ENCODE measurements at regions not wholly inside any gene's neighbourhood (a gene's known extent, or its start where the extent isn't known, plus 50 kb on each side); places are given as distances from the start of the nearest gene placed in this dataset.

- peaks cover 14 to 17% of the 10 kb centered on the region in 2 donors for H3K4me1 ChIP-seq
- H3K9me3 ChIP-seq, result peaks cover 0 to 2% (median 0%) of the 10 kb centered on the region in 3 donors
- ATAC-seq (peak in 1 of 2 donors; percentile 17), DNase-seq (no peak)
- H3K36me3 ChIP-seq, result no peaks in the 10 kb centered on the region
- H3K4me3 ChIP-seq, result peak overlapping the region; percentile 52 to 63 (median 60)
- in situ Hi-C loops (cut with MboI; ENCODE audit: low sequenced_read_pairs in 4 of 4) (loop anchor here in 3 of 4 donors (5.0 to 25.0 kb wide), 5 partner anchors 107 to 392 kb away; no protein-coding TSS in a partner anchor), intact Hi-C loops (cut with DNase I; ENCODE audit: low total_unique reads) (loop anchor here (1.0 to 10.0 kb wide), 9 partner anchors 18 to 380 kb away; no protein-coding TSS in a partner anchor)
- peak overlapping the region; percentile 83 to 88 (median 84) for H3K27ac ChIP-seq
- TF ChIP-seq POLR2A (IDR thresholded peaks at IDR 0.05) (no peak), CTCF (IDR thresholded peaks at IDR 0.05 in 4 of 5, conservative IDR thresholded peaks at IDR 0.05 in 1 of 5) (peak in 1 of 5 experiments; percentile 1)
- H3K27me3 ChIP-seq, result no peaks in the 10 kb centered on the region
These were observed 465.2 kb downstream of the USP25 start for GRCh38 chr21:16194788-16195537.

- peaks cover 14 to 17% of the 10 kb centered on the region in 2 donors for H3K4me1 ChIP-seq
- intact Hi-C loops (cut with DNase I; ENCODE audit: low total_unique reads), result loop anchor here (2.0 to 10.0 kb wide), 6 partner anchors 17 to 379 kb away; no protein-coding TSS in a partner anchor
- no peaks in the 10 kb centered on the region for H3K9me3 ChIP-seq
- ATAC-seq, result peak in 1 of 2 donors; percentile 39
- in situ Hi-C loops (cut with MboI; ENCODE audit: low sequenced_read_pairs in 4 of 4), result loop anchor here in 3 of 4 donors (5.0 to 25.0 kb wide), 5 partner anchors 107 to 392 kb away; no protein-coding TSS in a partner anchor
- H3K27ac ChIP-seq, result peak overlapping the region; percentile 83 to 88 (median 84)
- H3K27me3 ChIP-seq, result no peaks in the 10 kb centered on the region
- no peaks in the 10 kb centered on the region for H3K36me3 ChIP-seq
- H3K4me3 ChIP-seq, result peak overlapping the region; percentile 52 to 63 (median 60)
- no peak for DNase-seq
- peak in 1 of 2 donors; percentile 24 for TF ChIP-seq POLR2A (IDR thresholded peaks at IDR 0.05)
- no peak for TF ChIP-seq CTCF (IDR thresholded peaks at IDR 0.05 in 4 of 5, conservative IDR thresholded peaks at IDR 0.05 in 1 of 5)
These were observed 465.7 kb downstream of the USP25 start for GRCh38 chr21:16195538-16195910.

- ATAC-seq, result no peak
- intact Hi-C loops (cut with DNase I; ENCODE audit: low total_unique reads), result loop anchor here (5.0 to 10.0 kb wide), 3 partner anchors 86 to 379 kb away; no protein-coding TSS in a partner anchor
- H3K36me3 ChIP-seq, result no peaks in the 10 kb centered on the region
These were observed 466.2 kb downstream of the USP25 start for GRCh38 chr21:16196001-16196400.

GRCh38 chr21:16198546-16198945, 468.8 kb downstream of the USP25 start:
- intact Hi-C loops (cut with DNase I; ENCODE audit: low total_unique reads) (loop anchor here (5.0 to 10.0 kb wide), 3 partner anchors 84 to 376 kb away; no protein-coding TSS in a partner anchor), in situ Hi-C loops (cut with MboI; ENCODE audit: low sequenced_read_pairs in 4 of 4) (loop anchor here in 3 of 4 donors (5.0 to 25.0 kb wide), 5 partner anchors 104 to 389 kb away; no protein-coding TSS in a partner anchor)
- Histone ChIP-seq H3K9me3 (no peaks in the 10 kb centered on the region), H3K36me3 (no peaks in the 10 kb centered on the region), H3K27ac (peak overlapping the region; percentile 22 to 84 (median 46)), H3K4me1 (peaks cover 14% of the 10 kb centered on the region in 2 donors), H3K4me3 (no peak overlapping the region), H3K27me3 (no peaks in the 10 kb centered on the region)
- TF ChIP-seq CTCF (IDR thresholded peaks at IDR 0.05 in 4 of 5, conservative IDR thresholded peaks at IDR 0.05 in 1 of 5) (no peak), POLR2A (IDR thresholded peaks at IDR 0.05) (no peak)
- DNase-seq (no peak), ATAC-seq (no peak)

More at GRCh38 chr21:16196001-16196400, 466.2 kb downstream of the USP25 start:
- Histone ChIP-seq H3K9me3 (no peaks in the 10 kb centered on the region), H3K27me3 (no peaks in the 10 kb centered on the region), H3K4me3 (peak overlapping the region; percentile 52 to 63 (median 60)), H3K27ac (peak overlapping the region; percentile 83 to 88 (median 84)), H3K4me1 (peaks cover 14 to 17% of the 10 kb centered on the region in 2 donors)
- no peak for TF ChIP-seq CTCF (IDR thresholded peaks at IDR 0.05 in 4 of 5, conservative IDR thresholded peaks at IDR 0.05 in 1 of 5)
- DNase-seq, result no peak
- in situ Hi-C loops (cut with MboI; ENCODE audit: low sequenced_read_pairs in 4 of 4), result loop anchor here in 3 of 4 donors (5.0 to 25.0 kb wide), 5 partner anchors 106 to 391 kb away; no protein-coding TSS in a partner anchor

All from gastrocnemius medialis (tissue), 4 donors.